Loucy (cell line): ENCODE measurements at regions not wholly inside any gene's neighbourhood (a gene's known extent, or its start where the extent isn't known, plus 50 kb on each side); places are given as distances from the start of the nearest gene placed in this dataset.

Experiments used
- CTCF ChIP-seq: fragments of 200-600 bp; sonication (generic); conservative IDR thresholded peaks from 2 replicates; pipeline ENCODE4 v1.5.1; 2014; ENCODE audit warnings: mild to moderate bottlenecking, antibody characterized with exemption, low read length
- EZH2phosphoT487 ChIP-seq: fragments of 200-600 bp; IDR thresholded peaks from 2 replicates; pipeline ENCODE4 v1.6.1; 2018; ENCODE audit warnings: antibody characterized with exemption, mild to moderate bottlenecking, moderate library complexity, borderline replicate concordance

DNA sequence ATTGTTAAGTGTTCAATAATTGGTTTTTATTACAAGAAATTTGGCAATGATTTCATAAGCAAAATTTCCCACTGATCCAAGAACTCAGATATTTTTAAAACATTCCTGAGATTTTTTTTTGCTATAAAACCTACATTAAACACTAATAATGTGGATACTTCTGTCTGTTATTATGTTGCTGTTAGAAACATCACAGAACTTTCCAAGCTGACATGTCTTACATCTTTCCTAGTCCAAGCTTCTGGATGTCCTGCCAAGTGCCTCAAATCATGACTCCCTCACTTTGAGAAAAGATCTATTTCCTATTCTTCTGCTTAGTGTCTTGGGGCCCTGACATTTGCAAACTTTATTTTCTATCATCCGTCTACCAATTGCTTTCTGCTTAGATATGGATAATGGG lies 110.8 kb downstream of the RFPL4B start:
- TF ChIP-seq CTCF (no peak), EZH2phosphoT487 (no peak)
